HEK293 (cell line): ENCODE measurements at regions not wholly inside any gene's neighbourhood (a gene's known extent, or its start where the extent isn't known, plus 50 kb on each side); places are given as distances from the start of the nearest gene placed in this dataset.

Experiments
- CTCF ChIA-PET: fragments of 350-600 bp; formaldehyde crosslinking; extraction: SDS; loops from one replicate; lab custom pipeline; 2021; ENCODE audit warnings: antibody characterized with exemption; lab: Yijun Ruan, JAX
- POLR2A ChIA-PET: fragments of 300-600 bp; formaldehyde crosslinking; extraction: SDS; loops from one replicate; lab custom pipeline; 2020; ENCODE audit warnings: antibody characterized with exemption, inconsistent platforms; lab: Yijun Ruan, JAX
- H3K27ac ChIP-seq: fragments of 200-500 bp; sonication (Bioruptor generic); 2 replicates; pipeline ENCODE4 v1.5.1; 2014; ENCODE audit warnings: low read depth, low read length, control low read depth, inconsistent platforms; ENCODE audit errors: extremely low read depth
- H3K36me3 ChIP-seq, 2 experiments: fragments of 200-500 bp in 1 of 2; sonication (Bioruptor generic) in 1 of 2; 1 replicate in 1 of 2; 2 replicates in 1 of 2; pipeline ENCODE4 v1.5.1; 2014 to 2017; ENCODE audit warnings: inconsistent platforms in 2 of 2, low read length in 2 of 2; ENCODE audit not compliant: control insufficient read depth in 2 of 2, insufficient read depth in 1 of 2
- H3K4me1 ChIP-seq: fragments of 200-500 bp; sonication (Bioruptor generic); 2 replicates; pipeline ENCODE4 v1.5.1; 2014; ENCODE audit warnings: mild to moderate bottlenecking, low read length, inconsistent platforms; ENCODE audit not compliant: control insufficient read depth, insufficient read depth
- H3K4me3 ChIP-seq: 2 replicates; pipeline ENCODE4 v1.5.1; 2011; ENCODE audit warnings: low read depth, mild to moderate bottlenecking, control low read depth, low read length, moderate library complexity
- H3K9me3 ChIP-seq: fragments of 200-500 bp; sonication (Bioruptor generic); 2 replicates; pipeline ENCODE4 v1.5.1; 2014; ENCODE audit warnings: low read depth, low read length, inconsistent platforms; ENCODE audit not compliant: control insufficient read depth, insufficient read depth
- BCL11A ChIP-seq: fragments of 450-650 bp; formaldehyde crosslinking; IDR thresholded peaks from 2 replicates; pipeline ENCODE4 v1.5.1; 2016; ENCODE audit warnings: low read depth, missing biosample characterization, missing genetic modification characterization
- GLIS1 ChIP-seq: fragments of 450-650 bp; formaldehyde crosslinking; IDR thresholded peaks from 2 replicates; pipeline ENCODE4 v1.5.1; 2016; ENCODE audit warnings: missing biosample characterization, missing genetic modification characterization
- GLIS2 ChIP-seq: fragments of 450-650 bp; formaldehyde crosslinking; IDR thresholded peaks from 2 replicates; pipeline ENCODE4 v1.5.1; 2016; ENCODE audit warnings: missing biosample characterization, missing genetic modification characterization
- HOXA7 ChIP-seq: sonication (generic); formaldehyde crosslinking; IDR thresholded peaks from 2 replicates; pipeline ENCODE4 v1.8.1; 2022; ENCODE audit warnings: missing genetic modification reagents, borderline replicate concordance
- WT1 ChIP-seq: fragments of 450-650 bp; formaldehyde crosslinking; IDR thresholded peaks from 2 replicates; pipeline ENCODE4 v1.5.1; 2016; ENCODE audit warnings: missing biosample characterization, missing genetic modification characterization
- YY1 ChIP-seq: fragments of 450-650 bp; formaldehyde crosslinking; IDR thresholded peaks from 2 replicates; pipeline ENCODE4 v1.5.1; 2018; ENCODE audit warnings: missing biosample characterization, missing genetic modification characterization
- ZBTB11 ChIP-seq: fragments of 450-650 bp; formaldehyde crosslinking; conservative IDR thresholded peaks from 2 replicates; pipeline ENCODE4 v1.5.1; 2016; ENCODE audit warnings: low read depth, missing biosample characterization, missing genetic modification characterization
- ZFHX2 ChIP-seq: fragments of 450-650 bp; formaldehyde crosslinking; conservative IDR thresholded peaks from 2 replicates; pipeline ENCODE4 v1.5.1; 2016; ENCODE audit warnings: missing biosample characterization, missing genetic modification characterization
- ZNF133 ChIP-seq: fragments of 450-650 bp; formaldehyde crosslinking; IDR thresholded peaks from 2 replicates; pipeline ENCODE4 v1.5.1; 2016; ENCODE audit warnings: missing biosample characterization, missing genetic modification characterization
- ZNF19 ChIP-seq: fragments of 450-650 bp; formaldehyde crosslinking; IDR thresholded peaks from 2 replicates; pipeline ENCODE4; 2016; ENCODE audit warnings: missing biosample characterization, missing genetic modification characterization, low read depth
- ZNF239 ChIP-seq: fragments of 450-650 bp; formaldehyde crosslinking; IDR thresholded peaks from 2 replicates; pipeline ENCODE4 v1.5.1; 2016; ENCODE audit warnings: missing biosample characterization, missing genetic modification characterization
- ZNF280C ChIP-seq: fragments of 450-650 bp; formaldehyde crosslinking; IDR thresholded peaks from 2 replicates; pipeline ENCODE4 v1.5.1; 2016; ENCODE audit warnings: missing biosample characterization, missing genetic modification characterization
- ZNF350 ChIP-seq: fragments of 450-650 bp; formaldehyde crosslinking; IDR thresholded peaks from 2 replicates; pipeline ENCODE4 v1.5.0; 2017; ENCODE audit warnings: missing biosample characterization, mild to moderate bottlenecking, missing genetic modification characterization
- ZNF394 ChIP-seq: fragments of 450-650 bp; formaldehyde crosslinking; IDR thresholded peaks from 2 replicates; pipeline ENCODE4 v1.5.1; 2016; ENCODE audit warnings: missing biosample characterization, missing genetic modification characterization, mild to moderate bottlenecking, moderate library complexity, borderline replicate concordance
- ZNF521 ChIP-seq: fragments of 450-650 bp; formaldehyde crosslinking; IDR thresholded peaks from 2 replicates; pipeline ENCODE4 v1.5.1; 2017; ENCODE audit warnings: missing biosample characterization, mild to moderate bottlenecking, missing genetic modification characterization
- ZNF529 ChIP-seq: fragments of 450-650 bp; formaldehyde crosslinking; IDR thresholded peaks from 2 replicates; pipeline ENCODE4 v1.5.1; 2017; ENCODE audit warnings: missing genetic modification characterization, missing biosample characterization; ENCODE audit not compliant: insufficient replicate concordance
- ZNF544 ChIP-seq: fragments of 450-650 bp; formaldehyde crosslinking; IDR thresholded peaks from 2 replicates; pipeline ENCODE4 v1.5.0; 2017; ENCODE audit warnings: missing biosample characterization, missing genetic modification characterization
- ZNF600 ChIP-seq: fragments of 450-650 bp; formaldehyde crosslinking; IDR thresholded peaks from 2 replicates; pipeline ENCODE4 v1.5.1; 2016; ENCODE audit warnings: missing biosample characterization, missing genetic modification characterization
- ZNF624 ChIP-seq: fragments of 450-650 bp; formaldehyde crosslinking; IDR thresholded peaks from 2 replicates; pipeline ENCODE4 v1.5.1; 2017; ENCODE audit warnings: missing biosample characterization, missing genetic modification characterization
- ZNF629 ChIP-seq: fragments of 450-650 bp; formaldehyde crosslinking; IDR thresholded peaks from 2 replicates; pipeline ENCODE4 v1.5.1; 2017; ENCODE audit warnings: missing biosample characterization, missing genetic modification characterization
- ZNF658 ChIP-seq: fragments of 450-650 bp; formaldehyde crosslinking; IDR thresholded peaks from 2 replicates; pipeline ENCODE4; 2016; ENCODE audit warnings: missing biosample characterization, missing genetic modification characterization
- ZNF768 ChIP-seq: fragments of 450-650 bp; formaldehyde crosslinking; IDR thresholded peaks from 2 replicates; pipeline ENCODE4 v1.5.1; 2018; ENCODE audit warnings: missing biosample characterization, mild to moderate bottlenecking, missing genetic modification characterization

GRCh38 chr9:81123526-81123925 lies 565.8 kb downstream of the TLE1 start:
- H3K4me1 ChIP-seq = no peaks in the 10 kb centered on the region
- no peak overlapping the region for H3K27ac ChIP-seq
- POLR2A ChIA-PET = no interaction called here
- CTCF ChIA-PET = no interaction called here
- no peaks in the 10 kb centered on the region for H3K9me3 ChIP-seq
- no peak overlapping the region for H3K4me3 ChIP-seq
- H3K36me3 ChIP-seq = no peaks in the 10 kb centered on the region
- TF ChIP-seq BCL11A (tag by site-specific recombination) (no peak), ZBTB11 (no peak), ZNF658 (tag by site-specific recombination) (no peak), WT1 (tag by site-specific recombination) (no peak), ZFHX2 (tag by site-specific recombination) (no peak)

- no peaks in the 10 kb centered on the region for H3K36me3 ChIP-seq
- ChIA-PET POLR2A (no interaction called here), CTCF (no interaction called here)
- H3K4me1 ChIP-seq = no peaks in the 10 kb centered on the region
- no peaks in the 10 kb centered on the region for H3K9me3 ChIP-seq
- no peak for TF ChIP-seq ZNF133 (tag by site-specific recombination)
- no peak for TF ChIP-seq ZNF280C (tag by site-specific recombination)
- no peak for TF ChIP-seq YY1 (tag by site-specific recombination)
- no peak for TF ChIP-seq ZNF629 (tag by site-specific recombination)
- TF ChIP-seq ZNF239 (tag by site-specific recombination) = no peak
- no peak for TF ChIP-seq GLIS2 (tag by site-specific recombination)
- no peak for TF ChIP-seq ZNF768 (tag by site-specific recombination)
- no peak for TF ChIP-seq BCL11A (tag by site-specific recombination)
- TF ChIP-seq ZNF19 (tag by site-specific recombination) = no peak
- TF ChIP-seq HOXA7 (CRISPR knock-in tag) = no peak
- no peak for TF ChIP-seq ZBTB11
- no peak for TF ChIP-seq ZNF521 (tag by site-specific recombination)
- TF ChIP-seq ZNF544 (tag by site-specific recombination) = no peak
- TF ChIP-seq ZNF529 = no peak
- TF ChIP-seq ZNF624 = no peak
- no peak for TF ChIP-seq ZNF600 (tag by site-specific recombination)
- no peak for TF ChIP-seq ZNF350 (tag by site-specific recombination)
- no peak for TF ChIP-seq ZNF394 (tag by site-specific recombination)
- no peak for TF ChIP-seq GLIS1 (tag by site-specific recombination)
- no peak overlapping the region for H3K27ac ChIP-seq
- no peak overlapping the region for H3K4me3 ChIP-seq
Measured at GRCh38 chr9:81122749-81123148, 566.6 kb downstream of the TLE1 start.
